BLaER1 treated with 17β-estradiol and CSF1 and Interleukin-3, amounts not matched to agents 10 nM and 100 nM (cell line): ENCODE measurements at regions not wholly inside any gene's neighbourhood (a gene's known extent, or its start where the extent isn't known, plus 50 kb on each side); places are given as distances from the start of the nearest gene placed in this dataset.
"Not testable (repeated sequence)": the region's sequence is repeated elsewhere in the genome, so short reads cannot be mapped to it uniquely, and the experiment has no call there.

Experiments used
- H3K27ac ChIP-seq, 11 experiments: shearing (Covaris generic); formaldehyde crosslinking; 2 replicates each; pipeline ENCODE4 v1.8.1; 2022
- H3K27me3 ChIP-seq, 11 experiments: shearing (Covaris generic); formaldehyde crosslinking; 2 replicates each; pipeline ENCODE4 v1.8.1; 2022
- H3K36me3 ChIP-seq, 11 experiments: shearing (Covaris generic); formaldehyde crosslinking; 2 replicates each; pipeline ENCODE4 v1.8.1; 2022
- H3K4me1 ChIP-seq, 10 experiments: shearing (Covaris generic); formaldehyde crosslinking; 2 replicates each; pipeline ENCODE4 v1.8.1; 2022
- H3K4me2 ChIP-seq, 11 experiments: shearing (Covaris generic); formaldehyde crosslinking; 2 replicates each; pipeline ENCODE4 v1.8.1; 2022
- H3K4me3 ChIP-seq, 10 experiments: shearing (Covaris generic); formaldehyde crosslinking; 2 replicates each; pipeline ENCODE4 v1.8.1; 2022
- H3K9ac ChIP-seq, 11 experiments: shearing (Covaris generic); formaldehyde crosslinking; 2 replicates each; pipeline ENCODE4 v1.8.1; 2022
- H3K9me3 ChIP-seq, 11 experiments: shearing (Covaris generic); formaldehyde crosslinking; replicated peaks in 1 of 11; 2 replicates each; pipeline ENCODE4 v1.8.1; 2022
- H4K20me1 ChIP-seq, 11 experiments: shearing (Covaris generic); formaldehyde crosslinking; 2 replicates each; pipeline ENCODE4 v1.8.1; 2022
- Cebpa-rat ChIP-seq, 11 experiments: shearing (Covaris generic); IDR thresholded peaks; 2 replicates each; pipeline ENCODE4 v1.8.1; 2022

DNA sequence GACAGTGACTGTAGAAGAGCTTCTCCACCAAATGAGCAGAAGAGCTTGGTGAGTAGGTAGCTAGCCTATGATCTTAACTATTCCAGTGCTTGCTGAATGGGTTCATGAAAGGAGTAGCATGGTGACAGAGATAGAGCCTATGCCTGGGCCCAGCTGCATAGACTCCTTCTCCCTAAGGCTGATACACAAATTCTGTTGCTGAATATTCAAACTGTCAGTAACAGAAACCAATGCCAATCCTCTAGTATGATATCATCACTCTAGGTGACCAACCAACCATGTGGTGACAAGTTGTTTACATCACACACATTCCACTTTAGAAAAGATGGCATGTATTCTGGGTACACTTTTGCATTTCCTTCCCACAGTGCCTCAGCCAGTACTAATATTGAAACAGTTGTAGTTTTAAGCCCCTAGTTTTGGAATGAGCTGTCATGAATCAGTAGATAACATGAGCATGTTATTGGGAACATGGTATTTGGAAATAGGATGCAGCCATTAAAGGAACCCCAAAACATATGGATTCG, 103.4 kb upstream of the GRXCR1 start:
- H4K20me1 ChIP-seq, result no peaks in the 10 kb centered on the region
- no peak for TF ChIP-seq Cebpa-rat (IDR thresholded peaks at IDR 0.05)
- H3K9me3 ChIP-seq, result peaks cover 0 to 6% (median 0%) of the 10 kb centered on the region in 11 experiments; a peak in 1 of 22 replicates
- H3K9ac ChIP-seq, result no peak overlapping the region
- H3K27ac ChIP-seq, result no peak overlapping the region
- H3K27me3 ChIP-seq, result no peaks in the 10 kb centered on the region
- H3K36me3 ChIP-seq, result no peaks in the 10 kb centered on the region
- no peaks in the 10 kb centered on the region for H3K4me1 ChIP-seq
- no peak overlapping the region for H3K4me2 ChIP-seq
- H3K4me3 ChIP-seq, result no peak overlapping the region

DNA sequence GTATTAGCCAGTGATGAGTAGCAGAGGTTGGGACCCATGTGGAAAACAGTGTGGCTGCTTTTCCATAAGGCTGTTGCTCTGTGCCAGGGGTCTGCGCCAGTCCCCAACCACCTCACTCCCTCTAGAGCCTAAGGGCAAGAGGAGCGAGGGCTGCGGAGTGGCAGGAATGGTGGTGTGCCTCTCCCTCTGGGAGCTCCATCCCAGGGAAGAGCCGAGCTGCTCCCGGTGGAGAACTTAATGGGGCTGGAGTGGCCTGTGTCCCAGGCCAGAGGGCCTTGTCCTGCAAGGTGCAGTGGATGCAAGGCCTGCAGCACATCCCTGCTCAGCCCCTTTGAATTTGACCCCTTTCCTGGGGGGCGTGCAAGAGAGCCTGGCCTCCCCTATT, 105.4 kb upstream of the GRXCR1 start:
- Histone ChIP-seq H3K27ac (no peak overlapping the region), H4K20me1 (no peaks in the 10 kb centered on the region), H3K4me2 (no peak overlapping the region), H3K9ac (no peak overlapping the region), H3K9me3 (peaks cover 0 to 9% (median 0%) of the 10 kb centered on the region in 11 experiments; a peak in 1 of 22 replicates), H3K4me3 (no peak overlapping the region), H3K36me3 (no peaks in the 10 kb centered on the region), H3K27me3 (no peaks in the 10 kb centered on the region), H3K4me1 (peaks cover 0 to 4% (median 0%) of the 10 kb centered on the region in 10 experiments; a peak in 1 of 20 replicates)
- no peak for TF ChIP-seq Cebpa-rat (IDR thresholded peaks at IDR 0.05)

DNA sequence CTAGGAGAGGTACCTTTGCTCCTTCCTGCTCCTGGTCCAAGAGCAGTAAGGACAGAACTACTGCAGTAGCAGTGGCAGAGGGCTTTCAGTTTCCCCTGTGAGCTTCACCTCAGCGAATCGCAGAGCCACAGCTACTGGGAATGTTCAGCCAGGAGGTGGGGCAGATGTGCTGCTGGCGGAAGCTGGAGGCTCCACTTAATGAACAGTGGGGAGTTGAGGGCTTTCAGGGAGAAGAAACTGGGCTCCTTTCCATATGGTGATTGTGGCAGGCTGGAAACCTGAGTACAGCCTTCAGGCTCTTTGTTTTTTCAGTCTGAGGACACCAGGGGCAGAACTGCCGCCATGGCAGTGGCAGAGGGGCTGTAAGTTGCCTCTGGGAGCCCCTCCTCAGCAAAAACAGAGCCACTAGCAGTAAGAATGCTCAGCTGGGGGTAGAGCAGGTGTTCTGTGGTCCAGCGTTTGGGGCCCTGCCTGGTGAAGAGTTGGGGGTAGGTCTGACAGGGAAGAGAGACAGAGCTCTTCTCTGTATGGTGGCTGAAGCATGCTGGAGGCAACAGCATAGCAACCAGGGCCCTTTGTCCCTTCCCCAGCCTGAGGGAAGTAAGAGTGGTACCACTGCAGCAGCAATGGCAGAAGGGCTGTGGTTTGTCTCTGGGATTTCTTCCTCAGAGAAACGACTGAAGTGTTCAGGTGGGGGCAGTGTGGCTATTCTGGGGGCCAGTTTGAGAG, 106.0 kb upstream of the GRXCR1 start:
- peaks cover 0 to 9% (median 0%) of the 10 kb centered on the region in 11 experiments; a peak in 1 of 22 replicates for H3K9me3 ChIP-seq
- no peak overlapping the region for H3K4me3 ChIP-seq
- no peak overlapping the region for H3K9ac ChIP-seq
- no peak overlapping the region for H3K4me2 ChIP-seq
- H3K27me3 ChIP-seq, result no peaks in the 10 kb centered on the region
- H3K4me1 ChIP-seq, result peaks cover 0 to 10% (median 0%) of the 10 kb centered on the region in 10 experiments; a peak in 2 of 20 replicates
- H3K27ac ChIP-seq, result no peak overlapping the region
- H4K20me1 ChIP-seq, result no peaks in the 10 kb centered on the region
- no peaks in the 10 kb centered on the region for H3K36me3 ChIP-seq
- TF ChIP-seq Cebpa-rat (IDR thresholded peaks at IDR 0.05), result no peak

DNA sequence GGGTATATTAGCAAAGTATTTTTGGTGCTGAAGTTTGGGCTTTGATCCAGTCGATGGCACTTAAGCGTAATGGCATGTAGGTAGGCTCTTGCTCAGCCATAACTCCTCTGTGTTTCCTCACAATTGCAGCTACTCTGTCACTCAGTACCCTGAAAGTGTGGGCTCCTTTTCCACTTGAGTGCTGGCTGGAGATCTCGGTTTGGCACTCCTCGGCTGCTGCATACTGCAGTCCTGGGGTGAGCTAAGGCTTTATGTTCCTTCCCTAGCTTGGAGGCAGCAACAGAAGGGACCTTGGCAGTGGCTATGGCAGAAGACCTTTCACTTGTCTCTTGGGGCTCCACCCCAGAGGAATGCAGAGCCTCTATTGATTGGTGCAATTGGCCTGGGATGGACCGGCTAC, 106.7 kb upstream of the GRXCR1 start:
- Histone ChIP-seq H3K4me1 (peaks cover 0 to 17% (median 0%) of the 10 kb centered on the region in 10 experiments; a peak in 4 of 20 replicates), H3K4me3 (no peak overlapping the region), H3K27me3 (no peaks in the 10 kb centered on the region), H3K27ac (no peak overlapping the region), H3K9ac (no peak overlapping the region), H3K36me3 (no peaks in the 10 kb centered on the region), H3K9me3 (peaks cover 0 to 9% (median 0%) of the 10 kb centered on the region in 11 experiments; a peak in 1 of 22 replicates), H4K20me1 (no peaks in the 10 kb centered on the region), H3K4me2 (no peak overlapping the region)
- no peak for TF ChIP-seq Cebpa-rat (IDR thresholded peaks at IDR 0.05)

DNA sequence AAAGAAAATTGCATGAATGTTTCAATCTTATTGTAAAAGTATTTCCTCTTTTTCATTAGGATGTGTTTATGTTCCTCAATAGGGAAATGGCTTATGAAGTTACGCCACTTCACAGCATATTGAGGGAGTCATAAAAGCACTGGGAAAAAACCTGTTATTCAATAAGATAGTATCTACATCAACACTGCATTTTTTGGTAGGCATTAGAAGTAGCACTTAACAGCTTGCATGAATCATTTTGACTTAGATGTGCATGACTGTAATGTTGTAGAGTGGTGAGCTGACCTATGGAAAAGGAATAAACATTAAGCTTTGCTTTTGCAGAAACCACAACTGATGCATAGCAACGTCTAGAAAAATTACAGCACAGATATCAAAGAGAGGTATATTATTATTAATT, 111.2 kb upstream of the GRXCR1 start:
- no peaks in the 10 kb centered on the region for H3K36me3 ChIP-seq
- H3K4me3 ChIP-seq, result no peak overlapping the region
- no peak overlapping the region for H3K27ac ChIP-seq
- H3K4me2 ChIP-seq, result peak overlapping the region in 2 of 11 experiments; percentile 23 to 49; a peak in 1 of 22 replicates
- no peak overlapping the region for H3K9ac ChIP-seq
- peaks cover 0 to 21% (median 0%) of the 10 kb centered on the region in 10 experiments; a peak in 4 of 20 replicates for H3K4me1 ChIP-seq
- TF ChIP-seq Cebpa-rat (IDR thresholded peaks at IDR 0.05), result no peak
- H4K20me1 ChIP-seq, result no peaks in the 10 kb centered on the region
- H3K27me3 ChIP-seq, result no peaks in the 10 kb centered on the region
- peaks cover 0 to 9% (median 0%) of the 10 kb centered on the region in 11 experiments; a peak in 1 of 22 replicates for H3K9me3 ChIP-seq

DNA sequence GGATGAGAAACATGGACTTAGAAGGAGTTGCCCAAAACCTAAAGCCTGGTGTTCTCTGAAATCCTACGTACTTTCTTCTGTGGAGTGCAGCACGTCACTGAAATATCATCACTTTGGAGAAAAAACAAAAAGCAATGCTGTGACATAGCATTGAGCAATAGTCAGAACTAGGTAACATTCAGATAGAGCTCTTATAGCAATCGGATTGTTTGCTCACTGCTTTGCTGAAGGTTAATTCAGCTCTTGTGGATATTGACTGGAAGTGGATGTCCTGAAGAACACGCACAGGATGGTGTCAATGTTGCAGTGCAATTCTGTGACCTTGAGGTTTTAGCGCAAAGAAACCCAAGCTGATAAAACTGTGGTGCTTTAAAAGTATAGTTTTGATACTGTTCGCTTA, 114.2 kb upstream of the GRXCR1 start:
- H4K20me1 ChIP-seq, result no peaks in the 10 kb centered on the region
- H3K27me3 ChIP-seq, result no peaks in the 10 kb centered on the region
- no peaks in the 10 kb centered on the region for H3K36me3 ChIP-seq
- H3K9me3 ChIP-seq, result no peaks in the 10 kb centered on the region
- H3K4me1 ChIP-seq, result peaks cover 0 to 21% (median 0%) of the 10 kb centered on the region in 10 experiments; a peak in 4 of 20 replicates
- no peak for TF ChIP-seq Cebpa-rat (IDR thresholded peaks at IDR 0.05)
- no peak overlapping the region for H3K4me2 ChIP-seq
- H3K4me3 ChIP-seq, result no peak overlapping the region
- H3K9ac ChIP-seq, result no peak overlapping the region
- H3K27ac ChIP-seq, result no peak overlapping the region

DNA sequence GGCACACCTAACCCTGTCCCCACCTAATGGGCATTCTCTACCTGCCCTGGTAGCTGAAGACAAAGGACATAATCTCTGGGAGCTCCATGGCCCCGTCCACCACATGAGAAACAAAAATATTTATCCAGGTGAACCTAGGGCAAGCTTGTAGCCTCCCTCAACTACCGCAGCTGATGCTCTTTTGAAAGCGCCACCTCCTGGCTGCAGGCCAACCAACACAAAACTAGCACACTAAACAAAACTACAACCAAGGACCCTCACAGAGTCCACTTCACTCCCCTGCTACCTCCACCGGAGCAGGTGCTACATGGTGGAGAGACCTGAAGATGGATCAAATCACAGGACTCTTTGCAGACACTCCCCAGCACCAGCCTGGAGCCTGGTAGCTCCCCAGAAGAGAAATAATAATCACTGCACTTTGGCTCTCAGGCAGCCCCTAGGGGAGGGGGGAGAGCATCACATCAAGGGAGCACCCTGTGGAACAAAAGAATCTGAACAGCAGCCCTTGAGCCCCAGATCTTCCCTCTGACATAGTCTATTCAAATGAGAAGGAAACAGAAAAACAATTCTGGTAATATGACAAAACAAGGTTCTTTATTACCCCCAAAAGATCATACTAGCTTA, 111.3 kb upstream of the ATP8A1 start:
- Histone ChIP-seq H3K4me2 (no peak overlapping the region), H3K36me3 (no peaks in the 10 kb centered on the region), H4K20me1 (no peaks in the 10 kb centered on the region), H3K4me1 (no peaks in the 10 kb centered on the region), H3K27ac (no peak overlapping the region), H3K9ac (no peak overlapping the region), H3K27me3 (no peaks in the 10 kb centered on the region), H3K9me3 (peaks cover 0 to 9% (median 4%) of the 10 kb centered on the region in 11 experiments; a peak in 4 of 22 replicates), H3K4me3 (no peak overlapping the region)
- TF ChIP-seq Cebpa-rat (IDR thresholded peaks at IDR 0.05), result no peak

DNA sequence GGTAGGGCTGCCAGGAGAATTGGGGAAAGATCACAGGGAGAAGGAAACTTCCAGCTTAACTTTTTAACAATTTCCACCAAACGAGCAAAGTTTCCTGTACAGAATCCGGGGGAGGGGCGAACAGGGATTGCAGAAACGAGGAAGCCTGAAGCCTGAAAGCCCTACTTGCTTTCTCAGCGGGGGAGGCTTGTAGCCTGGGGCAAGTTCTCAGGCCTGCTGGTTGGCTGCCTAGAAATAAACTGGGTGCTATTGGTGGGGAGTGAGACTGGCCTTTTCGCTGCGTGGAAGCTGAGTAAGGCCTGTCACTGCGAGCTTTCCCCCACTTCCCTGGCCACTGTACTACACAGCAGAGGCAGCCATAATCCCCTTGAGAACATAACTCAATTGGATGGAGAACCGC, 110.8 kb upstream of the ATP8A1 start:
- H3K4me3 ChIP-seq, result no peak overlapping the region

DNA sequence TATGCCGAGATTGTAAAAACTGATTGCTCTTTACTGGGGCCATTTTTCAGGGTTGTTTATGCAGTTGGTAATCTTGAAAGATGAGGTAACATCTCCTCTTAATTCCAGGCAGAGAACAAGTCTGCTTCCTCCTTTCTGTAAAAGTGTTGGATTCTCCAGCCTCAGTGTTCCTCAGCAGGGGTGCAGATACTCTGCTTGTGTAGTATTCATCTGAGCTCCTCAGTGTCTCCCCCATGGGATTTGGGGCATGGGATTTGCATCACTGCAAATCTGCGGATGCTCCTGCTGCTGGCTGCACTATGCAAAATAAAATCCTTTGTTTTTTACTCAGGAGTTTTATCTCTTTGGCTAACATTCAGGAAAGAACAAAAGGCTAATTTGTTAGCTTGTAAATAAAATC, 104.9 kb upstream of the ATP8A1 start:
- TF ChIP-seq Cebpa-rat (IDR thresholded peaks at IDR 0.05), result no peak
- Histone ChIP-seq H3K36me3 (no peaks in the 10 kb centered on the region), H3K4me2 (no peak overlapping the region), H3K27ac (no peak overlapping the region), H3K4me3 (no peak overlapping the region), H3K9me3 (no peaks in the 10 kb centered on the region), H4K20me1 (no peaks in the 10 kb centered on the region), H3K9ac (no peak overlapping the region), H3K4me1 (no peaks in the 10 kb centered on the region), H3K27me3 (no peaks in the 10 kb centered on the region)

More for the DNA sequence above, 110.8 kb upstream of the ATP8A1 start:
- TF ChIP-seq Cebpa-rat (IDR thresholded peaks at IDR 0.05), result no peak
- Histone ChIP-seq H3K27ac (no peak overlapping the region), H3K9me3 (peaks cover 0 to 9% (median 4%) of the 10 kb centered on the region in 11 experiments; a peak in 4 of 22 replicates), H3K36me3 (no peaks in the 10 kb centered on the region), H3K4me2 (no peak overlapping the region), H4K20me1 (no peaks in the 10 kb centered on the region), H3K27me3 (no peaks in the 10 kb centered on the region), H3K9ac (no peak overlapping the region), H3K4me1 (no peaks in the 10 kb centered on the region)

DNA sequence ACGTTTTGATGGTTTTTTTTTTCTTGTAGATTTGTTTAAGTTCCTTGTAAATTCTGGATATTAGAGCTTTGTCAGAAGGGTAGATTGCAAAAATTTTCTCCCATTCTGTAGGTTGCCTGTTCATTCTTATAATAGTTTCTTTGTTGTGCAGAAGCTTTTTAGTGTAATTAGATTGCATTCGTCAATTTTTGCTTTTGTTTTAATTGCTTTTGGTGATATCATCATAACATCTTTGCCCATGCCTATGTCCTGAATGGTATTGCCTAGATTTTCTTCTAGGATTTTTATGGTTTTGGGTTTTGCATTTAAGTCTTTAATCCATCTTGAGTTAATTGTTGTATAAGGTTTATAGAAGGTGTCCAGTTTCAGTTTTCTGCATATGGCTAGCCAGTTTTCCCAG, 98.1 kb upstream of the ATP8A1 start:
- H3K4me1 ChIP-seq, H4K20me1 ChIP-seq, H3K36me3 ChIP-seq, H3K9me3 ChIP-seq, H3K27me3 ChIP-seq, H3K27ac ChIP-seq, H3K4me2 ChIP-seq, H3K9ac ChIP-seq, H3K4me3 ChIP-seq: not testable (repeated sequence)
